HG03521 (cell line): ENCODE measurements at regions not wholly inside any gene's neighbourhood (a gene's known extent, or its start where the extent isn't known, plus 50 kb on each side); places are given as distances from the start of the nearest gene placed in this dataset.
"Not testable (repeated sequence)": the region's sequence is repeated elsewhere in the genome, so short reads cannot be mapped to it uniquely, and the experiment has no call there.

Source experiments
- ATAC-seq: cut with Tn5 transposase; IDR thresholded peaks from one replicate; pipeline ENCODE4 v1.9.1; 2021; ENCODE audit warnings: mild to moderate bottlenecking, moderate library complexity; ENCODE audit not compliant: unreplicated experiment

GRCh38 chr1:5688081-5689077 is 303.8 kb downstream of the NPHP4 start:
- ATAC-seq: no peak

- no peak for ATAC-seq
Observed at GRCh38 chr1:5686925-5687706, 305.1 kb downstream of the NPHP4 start.

- no peak for ATAC-seq
Observed at GRCh38 chr1:5686195-5686594, 306.0 kb downstream of the NPHP4 start.

- no peak for ATAC-seq
Observed at GRCh38 chr1:5685446-5686040, 306.7 kb downstream of the NPHP4 start.

GRCh38 chr1:5684791-5685190 is 307.4 kb downstream of the NPHP4 start:
- ATAC-seq: no peak

- no peak for ATAC-seq
Observed at GRCh38 chr1:5683446-5683845, 308.8 kb downstream of the NPHP4 start.

- ATAC-seq: no peak
Observed at GRCh38 chr1:5682626-5683225, 309.5 kb downstream of the NPHP4 start.

GRCh38 chr1:5681654-5682053 is 310.6 kb downstream of the NPHP4 start:
- ATAC-seq: no peak

GRCh38 chr1:5680600-5680999 is 311.6 kb downstream of the NPHP4 start:
- no peak for ATAC-seq

GRCh38 chr1:5678759-5679158 is 313.5 kb downstream of the NPHP4 start:
- ATAC-seq: no peak

GRCh38 chr1:5672355-5672754 is 319.9 kb downstream of the NPHP4 start:
- ATAC-seq: not testable (repeated sequence)

GRCh38 chr1:5670590-5671350 is 321.5 kb downstream of the NPHP4 start:
- no peak for ATAC-seq

- no peak for ATAC-seq
Observed at GRCh38 chr1:5667513-5668325, 324.5 kb downstream of the NPHP4 start.

- no peak for ATAC-seq
Observed at GRCh38 chr1:5664906-5665875, 327.0 kb downstream of the NPHP4 start.

GRCh38 chr1:5664081-5664768 is 328.0 kb downstream of the NPHP4 start:
- ATAC-seq: no peak

- no peak for ATAC-seq
Observed at GRCh38 chr1:5662744-5663126, 329.5 kb downstream of the NPHP4 start.

- ATAC-seq: no peak
Observed at GRCh38 chr1:5662086-5662743, 330.0 kb downstream of the NPHP4 start.
